Right cardiac atrium (tissue), 5 donors: ENCODE measurements at regions not wholly inside any gene's neighbourhood (a gene's known extent, or its start where the extent isn't known, plus 50 kb on each side); places are given as distances from the start of the nearest gene placed in this dataset.

Experiments used
- ATAC-seq, 2 donors: fragments of 200-7000 bp; cut with Tn5 transposase; one replicate each; pipeline versions ENCODE4 v1.8.0 to v1.9.1; 2020; ENCODE audit warnings: moderate library complexity in 2 of 2, mild to moderate bottlenecking in 1 of 2
- DNase-seq, 3 donors: peaks; one replicate each; pipeline ENCODE4 v3.0.0-alpha.2; 2020
- H3K27ac ChIP-seq: one replicate; pipeline ENCODE4 v1.5.1; 2013; ENCODE audit warnings: mild to moderate bottlenecking, low read length, control low read depth, moderate library complexity
- H3K27me3 ChIP-seq: one replicate; pipeline ENCODE4 v1.6.1; 2013; ENCODE audit not compliant: control insufficient read depth, insufficient read depth
- H3K4me1 ChIP-seq: one replicate; pipeline ENCODE4 v1.6.1; 2013; ENCODE audit warnings: low read length; ENCODE audit not compliant: control insufficient read depth, insufficient read depth
- H3K4me3 ChIP-seq: one replicate; pipeline ENCODE4 v1.5.1; 2013; ENCODE audit warnings: low read length, control low read depth
- H3K9me3 ChIP-seq: one replicate; pipeline ENCODE4 v1.6.1; 2013; ENCODE audit warnings: low read length; ENCODE audit not compliant: control insufficient read depth
- WGBS: extraction: QIAGEN DNeasy Blood & Tissue Kit; methylation state at CpG from one replicate; pipeline ENCODE4 v1.1.7; 2013; 5-methylcytosine and 5-hydroxymethylcytosine counted together
- intact Hi-C, 4 donors: fragments of 100-400 bp; cut with DNase I; formaldehyde crosslinking; loops; one replicate each; pipeline versions ENCODE4 v1.11.0 to v1.14.0; 2022 to 2023
- donor health status: healthy with polysubstance abuse.
- donor health status: DM: no; HTN: yes; CAD: no.
- donor health status: DM: no; HTN: no; CAD: no.
- donor health status: DM: no; HTN: yes; CAD: no; lungs with severe emphysema.
- donor health status: DM: yes; HTN: yes; CAD: no.

DNA sequence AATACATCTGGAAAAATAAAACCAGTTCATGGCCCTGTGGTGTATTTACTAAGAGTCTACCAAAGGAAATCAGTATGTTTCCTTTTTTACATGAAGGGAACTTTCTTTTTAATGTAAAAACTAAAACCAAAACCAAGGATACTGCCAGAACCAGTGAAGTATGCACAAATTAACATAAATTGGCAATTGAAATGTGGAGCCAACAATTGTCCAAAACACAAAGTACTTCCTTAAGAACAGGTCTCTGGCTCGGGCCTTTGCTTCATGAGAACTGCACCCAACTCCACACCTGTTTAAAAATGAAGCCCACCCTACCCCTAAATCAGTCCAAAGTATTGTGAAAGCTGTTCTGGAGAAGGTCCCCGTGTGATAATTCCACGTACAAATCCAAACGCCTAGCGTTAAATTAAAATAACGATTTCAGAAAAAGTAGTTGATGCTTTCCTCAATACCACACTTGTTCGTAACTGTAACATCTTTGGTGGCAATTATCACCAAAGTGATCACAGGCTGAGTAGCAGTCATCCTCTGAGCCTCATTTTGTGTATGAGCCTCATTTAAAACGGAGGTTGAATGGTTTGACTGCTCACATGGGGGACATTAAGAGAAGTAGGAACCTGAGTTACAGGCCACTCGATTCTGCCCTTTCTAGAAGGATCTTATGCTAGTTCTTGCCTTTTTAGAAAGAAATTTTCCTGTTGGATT, 93.0 kb downstream of the GEMIN8 start:
- no peaks in the 10 kb centered on the region for H3K27me3 ChIP-seq
- WGBS, result 78% methylated on average over 9 of the region's 9 CpGs
- DNase-seq, result no peak
- intact Hi-C loops, result no loop called here
- H3K27ac ChIP-seq, result no peak overlapping the region
- no peak for ATAC-seq
- no peaks in the 10 kb centered on the region for H3K4me1 ChIP-seq
- no peaks in the 10 kb centered on the region for H3K9me3 ChIP-seq
- no peak overlapping the region for H3K4me3 ChIP-seq

DNA sequence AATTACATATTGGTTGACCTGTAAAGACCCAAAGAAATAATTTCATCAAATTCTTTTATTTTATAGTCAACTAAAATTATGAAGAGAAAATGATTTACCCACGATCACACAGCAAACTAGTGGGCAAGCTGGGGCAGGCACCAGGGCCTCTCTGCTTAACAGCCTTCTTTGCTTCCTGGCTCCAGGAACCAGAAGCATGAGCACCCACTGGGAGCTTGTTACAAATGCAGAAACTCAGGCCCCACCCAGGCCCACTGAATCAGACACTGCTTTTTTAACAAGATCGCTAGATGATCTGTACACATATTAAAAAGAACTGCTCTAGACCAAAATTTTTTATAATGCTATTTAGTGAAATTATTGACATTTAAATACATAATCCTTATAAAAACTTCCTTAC, 95.0 kb downstream of the GEMIN8 start:
- intact Hi-C loops, result no loop called here
- Histone ChIP-seq H3K27me3 (no peaks in the 10 kb centered on the region), H3K27ac (no peak overlapping the region), H3K9me3 (no peaks in the 10 kb centered on the region), H3K4me3 (no peak overlapping the region), H3K4me1 (no peaks in the 10 kb centered on the region)
- DNase-seq (no peak), ATAC-seq (no peak)
- 87% methylated on average over 2 of the region's 2 CpGs for WGBS

DNA sequence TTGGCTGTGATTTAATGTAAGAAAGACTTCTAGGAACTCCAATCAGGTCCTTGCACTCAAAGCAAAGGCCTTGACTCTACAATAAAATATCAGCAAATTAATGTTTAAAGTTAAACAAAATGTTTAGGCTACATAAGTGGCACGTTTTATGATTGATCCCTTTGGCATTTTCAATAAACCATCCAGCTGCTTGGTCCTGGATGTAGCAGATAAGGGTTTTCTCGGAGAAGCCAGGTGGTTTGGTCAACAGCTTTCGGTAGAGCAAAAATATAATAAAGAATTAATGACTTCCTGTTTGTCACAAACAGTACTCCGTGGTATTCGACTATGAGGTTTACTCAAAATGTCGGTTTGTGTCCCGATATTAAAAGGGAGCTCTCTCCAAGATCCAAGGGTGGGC, 95.8 kb downstream of the GEMIN8 start:
- Histone ChIP-seq H3K27me3 (no peaks in the 10 kb centered on the region), H3K9me3 (no peaks in the 10 kb centered on the region), H3K27ac (no peak overlapping the region), H3K4me3 (no peak overlapping the region), H3K4me1 (no peaks in the 10 kb centered on the region)
- no peak for ATAC-seq
- intact Hi-C loops, result no loop called here
- 71% methylated on average over 7 of the region's 7 CpGs for WGBS
- DNase-seq, result no peak

DNA sequence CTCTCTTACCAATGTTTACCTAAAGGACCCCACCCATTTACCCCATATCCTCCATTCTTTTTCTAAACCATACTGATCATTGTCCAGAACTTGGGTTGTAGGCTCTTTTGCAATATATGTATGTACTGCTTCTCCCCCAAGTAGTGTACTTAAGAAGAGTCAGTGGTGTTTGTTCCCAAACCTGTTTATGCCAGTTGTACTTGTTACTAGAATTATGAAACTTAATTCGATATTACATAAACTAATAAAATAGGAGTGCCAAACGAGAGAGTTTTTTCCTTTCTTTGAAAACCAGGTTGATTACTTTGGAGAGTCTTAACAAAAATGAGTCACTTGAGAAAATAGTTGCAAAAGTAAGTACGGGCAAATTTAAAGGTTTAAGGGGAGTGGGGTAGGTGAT, 96.3 kb downstream of the GEMIN8 start:
- no peak for ATAC-seq
- 79% methylated on average over 3 of the region's 3 CpGs for WGBS
- Histone ChIP-seq H3K4me3 (no peak overlapping the region), H3K27me3 (no peaks in the 10 kb centered on the region), H3K4me1 (no peaks in the 10 kb centered on the region), H3K9me3 (no peaks in the 10 kb centered on the region), H3K27ac (no peak overlapping the region)
- no peak for DNase-seq
- intact Hi-C loops, result no loop called here

DNA sequence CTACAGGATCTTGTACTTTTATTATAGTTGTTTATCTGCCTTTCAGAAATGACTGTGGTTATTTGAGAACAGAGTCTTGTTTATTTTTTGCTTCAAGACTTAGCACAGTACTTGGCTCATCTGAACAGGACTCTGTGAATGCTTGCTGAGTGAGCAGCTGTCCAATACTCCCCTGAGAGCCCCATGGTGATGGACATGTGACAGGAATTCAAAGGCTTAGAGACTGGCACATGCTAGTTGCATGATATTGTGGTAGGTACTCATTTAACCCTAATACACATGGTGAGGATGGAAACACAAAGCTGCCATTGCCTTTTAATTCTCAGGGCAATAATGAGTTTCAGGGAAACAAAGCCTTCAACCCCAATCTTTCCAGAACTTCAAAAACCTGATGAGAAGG, 97.3 kb downstream of the GEMIN8 start:
- H3K27ac ChIP-seq, result no peak overlapping the region
- no peaks in the 10 kb centered on the region for H3K4me1 ChIP-seq
- DNase-seq (no peak), ATAC-seq (no peak)
- intact Hi-C loops, result no loop called here
- no peak overlapping the region for H3K4me3 ChIP-seq
- no peaks in the 10 kb centered on the region for H3K9me3 ChIP-seq
- H3K27me3 ChIP-seq, result no peaks in the 10 kb centered on the region

DNA sequence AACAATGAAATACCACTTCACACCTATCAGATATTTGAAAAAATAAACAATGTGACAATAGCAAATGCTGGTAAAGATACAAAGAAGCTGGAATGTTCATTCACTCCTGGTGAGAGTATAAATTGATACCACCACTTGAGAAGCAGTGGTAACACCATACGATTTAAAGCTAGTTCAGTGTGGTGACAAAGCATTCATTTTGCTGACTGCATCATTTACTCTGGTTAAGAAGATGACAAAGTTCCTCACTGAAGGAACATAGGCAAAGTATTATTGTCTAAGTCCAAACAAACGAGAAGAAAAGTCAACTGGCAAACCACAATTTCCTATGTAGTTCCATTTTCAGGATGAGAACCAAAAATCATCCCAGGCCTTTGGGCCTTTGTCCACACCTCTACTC, 102.5 kb downstream of the GEMIN8 start:
- Histone ChIP-seq H3K9me3 (no peaks in the 10 kb centered on the region), H3K27me3 (no peaks in the 10 kb centered on the region), H3K4me3 (no peak overlapping the region), H3K27ac (no peak overlapping the region), H3K4me1 (no peaks in the 10 kb centered on the region)
- intact Hi-C loops, result no loop called here
- ATAC-seq (no peak), DNase-seq (no peak)
- 78% methylated on average over 2 of the region's 2 CpGs for WGBS

DNA sequence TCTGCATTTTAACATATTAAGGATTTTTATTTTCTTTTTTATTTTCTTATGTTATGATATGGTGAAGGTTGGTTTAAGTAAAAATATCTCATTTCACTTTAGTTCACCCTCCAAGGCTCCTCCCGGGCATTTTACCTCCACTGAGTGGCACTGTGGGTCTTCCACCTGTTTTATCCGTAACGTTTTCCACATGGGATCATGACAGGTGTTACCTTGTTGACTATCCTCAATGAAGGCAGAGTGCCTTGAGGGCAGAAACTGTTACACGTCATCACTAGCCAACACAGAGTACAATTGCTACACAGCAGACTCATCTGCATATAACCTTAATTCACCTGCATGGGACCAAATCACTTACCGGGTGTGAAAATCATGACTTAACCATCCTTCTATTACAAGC, 105.8 kb downstream of the GEMIN8 start:
- Histone ChIP-seq H3K4me3 (no peak overlapping the region), H3K4me1 (no peaks in the 10 kb centered on the region), H3K27me3 (no peaks in the 10 kb centered on the region), H3K27ac (no peak overlapping the region), H3K9me3 (no peaks in the 10 kb centered on the region)
- DNase-seq (no peak), ATAC-seq (no peak)
- WGBS, result 74% methylated on average over 5 of the region's 5 CpGs
- intact Hi-C loops, result no loop called here

DNA sequence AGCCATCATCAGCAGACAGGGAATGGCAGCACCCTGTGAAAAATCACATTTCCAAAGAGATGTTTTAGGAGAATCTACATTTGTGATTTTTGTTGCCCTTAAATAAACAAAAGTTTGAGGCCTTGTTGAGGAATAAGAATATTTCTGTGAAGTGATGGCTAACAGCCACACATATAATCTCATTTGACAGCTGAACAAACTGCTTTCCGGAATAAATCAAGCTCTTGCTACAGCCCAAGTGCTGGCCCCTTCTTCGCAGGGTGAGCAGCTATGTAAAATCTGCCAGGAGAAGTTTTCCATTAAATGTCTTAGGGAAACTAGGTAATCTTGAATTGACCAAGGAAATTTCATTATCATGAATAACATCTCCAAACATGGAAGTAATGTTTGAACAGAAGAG, 106.4 kb upstream of the GPM6B start:
- Histone ChIP-seq H3K27me3 (no peaks in the 10 kb centered on the region), H3K4me3 (no peak overlapping the region), H3K9me3 (no peaks in the 10 kb centered on the region), H3K4me1 (no peaks in the 10 kb centered on the region), H3K27ac (no peak overlapping the region)
- WGBS, result 58% methylated on average over 2 of the region's 2 CpGs
- ATAC-seq (no peak), DNase-seq (no peak)
- intact Hi-C loops, result no loop called here

DNA sequence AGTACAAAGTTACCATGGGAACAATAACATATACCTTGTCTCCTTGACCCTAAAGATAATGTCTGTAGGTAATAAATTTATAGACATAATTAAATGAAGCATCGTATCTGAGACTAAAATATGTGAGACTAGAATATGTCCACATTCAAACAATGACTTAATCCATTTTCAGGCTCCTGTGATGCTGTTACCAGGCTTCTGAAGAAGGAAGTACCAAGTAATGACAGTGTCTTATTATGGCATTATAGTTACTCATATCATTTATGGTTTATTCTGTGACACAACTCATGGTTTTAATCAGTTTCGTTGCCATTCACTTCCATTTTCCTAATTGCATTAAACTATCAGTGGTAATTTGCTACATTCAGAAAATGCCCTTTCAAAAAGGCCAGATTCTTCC, 100.6 kb upstream of the GPM6B start:
- ATAC-seq (no peak), DNase-seq (no peak)
- H3K27ac ChIP-seq, result no peak overlapping the region
- WGBS, result 74% methylated on average over 2 of the region's 2 CpGs
- intact Hi-C loops, result no loop called here
- no peaks in the 10 kb centered on the region for H3K9me3 ChIP-seq
- no peak overlapping the region for H3K4me3 ChIP-seq
- no peaks in the 10 kb centered on the region for H3K4me1 ChIP-seq
- no peaks in the 10 kb centered on the region for H3K27me3 ChIP-seq

DNA sequence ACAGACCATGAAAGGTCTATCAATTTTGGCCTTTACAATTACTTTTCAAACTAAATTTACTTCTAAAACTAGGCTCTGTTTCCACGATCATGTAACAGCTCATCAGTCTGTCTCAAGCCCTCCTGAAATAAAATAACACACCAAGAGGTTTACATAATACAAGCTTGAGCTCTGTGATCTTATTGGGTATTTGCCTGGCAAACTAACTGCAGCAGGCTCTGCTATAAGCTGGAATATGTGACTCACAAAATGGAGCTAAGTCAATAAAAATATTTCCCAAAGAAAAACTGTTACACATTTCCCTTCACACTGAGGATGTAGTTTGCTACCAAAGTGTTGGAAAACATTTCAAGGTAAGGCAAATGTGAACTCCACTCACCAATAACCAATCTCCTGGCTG, 94.7 kb upstream of the GPM6B start:
- no peak for DNase-seq
- H3K4me3 ChIP-seq, result no peak overlapping the region
- H3K4me1 ChIP-seq, result no peaks in the 10 kb centered on the region
- ATAC-seq, result no peak
- H3K9me3 ChIP-seq, result no peaks in the 10 kb centered on the region
- 35% methylated on average over 1 of the region's 1 CpG for WGBS
- no peaks in the 10 kb centered on the region for H3K27me3 ChIP-seq
- intact Hi-C loops, result no loop called here
- no peak overlapping the region for H3K27ac ChIP-seq

DNA sequence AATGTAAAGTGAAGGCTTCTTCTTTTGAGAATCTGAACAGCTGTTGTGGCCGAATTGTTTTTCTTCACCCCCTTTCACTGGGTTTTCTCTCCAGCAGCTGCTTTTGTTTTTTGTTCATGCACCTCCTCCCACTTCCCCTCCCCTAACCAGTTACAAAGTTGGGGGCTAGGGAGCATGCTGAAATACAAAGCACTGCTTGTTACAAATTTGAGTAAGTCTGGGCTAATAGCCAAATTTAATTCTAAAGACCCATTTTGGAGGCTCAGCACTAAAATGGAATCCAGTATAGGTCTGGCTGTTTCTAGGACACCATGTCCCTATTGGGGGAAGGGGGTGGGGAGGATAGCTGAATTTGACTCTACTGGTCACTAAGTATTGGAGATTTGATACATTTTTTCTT, 89.2 kb upstream of the GPM6B start:
- H3K27me3 ChIP-seq, result no peaks in the 10 kb centered on the region
- 16% methylated on average over 1 of the region's 1 CpG for WGBS
- no peaks in the 10 kb centered on the region for H3K9me3 ChIP-seq
- H3K4me3 ChIP-seq, result no peak overlapping the region
- ATAC-seq (no peak), DNase-seq (no peak)
- H3K4me1 ChIP-seq, result no peaks in the 10 kb centered on the region
- H3K27ac ChIP-seq, result no peak overlapping the region
- intact Hi-C loops, result no loop called here

DNA sequence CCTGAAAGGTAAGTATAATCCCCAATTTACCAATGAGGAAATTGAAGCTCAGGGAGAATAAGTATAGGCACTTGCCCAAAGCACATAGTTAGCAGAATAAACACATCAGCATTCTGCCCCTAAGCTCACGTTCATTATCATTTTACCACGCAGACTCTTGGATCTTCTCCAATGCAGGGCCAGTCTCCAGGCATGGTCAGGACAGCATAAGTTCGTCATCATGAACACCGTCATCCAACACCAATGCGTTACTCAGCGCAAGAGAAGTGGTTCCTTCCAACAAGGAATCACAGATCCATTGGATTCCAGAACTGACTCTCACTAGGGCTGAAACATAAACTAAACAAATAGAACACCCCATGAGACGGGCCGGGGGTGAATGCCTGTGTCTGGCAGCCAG, 86.5 kb upstream of the GPM6B start:
- no peaks in the 10 kb centered on the region for H3K9me3 ChIP-seq
- H3K4me1 ChIP-seq, result no peaks in the 10 kb centered on the region
- no peak overlapping the region for H3K4me3 ChIP-seq
- H3K27me3 ChIP-seq, result no peaks in the 10 kb centered on the region
- DNase-seq (no peak), ATAC-seq (no peak)
- 76% methylated on average over 8 of the region's 8 CpGs for WGBS
- no peak overlapping the region for H3K27ac ChIP-seq
- intact Hi-C loops, result no loop called here
